GM23248 (cell line): ENCODE measurements at regions not wholly inside any gene's neighbourhood (a gene's known extent, or its start where the extent isn't known, plus 50 kb on each side); places are given as distances from the start of the nearest gene placed in this dataset.

Experiments
- DNase-seq: peaks from one replicate; pipeline ENCODE4 v3.0.0-alpha.2; 2015
- H2AFZ ChIP-seq: fragments of 200-600 bp; sonication (generic); 2 replicates; pipeline ENCODE4 v1.6.1; 2016; ENCODE audit warnings: antibody characterized with exemption
- H3F3A ChIP-seq: fragments of 200-600 bp; sonication (generic); 2 replicates; pipeline ENCODE4 v1.6.1; 2016; ENCODE audit warnings: mild to moderate bottlenecking, antibody characterized with exemption, mixed run types; ENCODE audit not compliant: insufficient read depth
- H3K27ac ChIP-seq: fragments of 200-600 bp; sonication (generic); 2 replicates; pipeline ENCODE4 v1.5.1; 2016; ENCODE audit warnings: mild to moderate bottlenecking
- H3K27me3 ChIP-seq: fragments of 200-600 bp; sonication (generic); replicated peaks from 2 replicates; pipeline ENCODE4 v1.6.1; 2016; ENCODE audit warnings: mild to moderate bottlenecking; ENCODE audit not compliant: insufficient read depth
- H3K36me3 ChIP-seq: fragments of 200-600 bp; sonication (generic); 2 replicates; pipeline ENCODE4 v1.6.1; 2016; ENCODE audit warnings: low read depth, mild to moderate bottlenecking
- H3K4me1 ChIP-seq: fragments of 200-600 bp; sonication (generic); 2 replicates; pipeline ENCODE4 v1.6.1; 2016; ENCODE audit warnings: mild to moderate bottlenecking; ENCODE audit not compliant: insufficient read depth
- H3K4me2 ChIP-seq: fragments of 200-600 bp; sonication (generic); one replicate; pipeline ENCODE4 v1.6.1; 2016; ENCODE audit warnings: mild to moderate bottlenecking; ENCODE audit not compliant: unreplicated experiment
- H3K4me3 ChIP-seq: fragments of 200-600 bp; sonication (generic); 2 replicates; pipeline ENCODE4 v1.5.1; 2016; ENCODE audit warnings: mild to moderate bottlenecking
- H3K79me2 ChIP-seq: fragments of 200-600 bp; sonication (generic); 2 replicates; pipeline ENCODE4 v1.6.1; 2016; ENCODE audit warnings: mild to moderate bottlenecking; ENCODE audit not compliant: insufficient read depth
- H3K9ac ChIP-seq: fragments of 200-600 bp; sonication (generic); 2 replicates; pipeline ENCODE4 v1.6.1; 2016; ENCODE audit warnings: mild to moderate bottlenecking
- H3K9me2 ChIP-seq: fragments of 200-600 bp; sonication (generic); 2 replicates; pipeline ENCODE4 v1.6.1; 2016; ENCODE audit warnings: mixed run types, mild to moderate bottlenecking, moderate library complexity; ENCODE audit not compliant: insufficient read depth
- H3K9me3 ChIP-seq: fragments of 200-600 bp; sonication (generic); one replicate; pipeline ENCODE4 v1.6.1; 2017; ENCODE audit warnings: low read depth
- H4K20me1 ChIP-seq: fragments of 200-600 bp; sonication (generic); 2 replicates; pipeline ENCODE4 v1.6.0; 2016; ENCODE audit not compliant: insufficient read depth
- EZH2 ChIP-seq: fragments of 200-600 bp; sonication (generic); IDR thresholded peaks from 2 replicates; pipeline ENCODE4 v1.6.1; 2018; ENCODE audit warnings: antibody characterized with exemption, mild to moderate bottlenecking; ENCODE audit not compliant: insufficient read depth, poor library complexity, severe bottlenecking
- EZH2phosphoT487 ChIP-seq: fragments of 200-600 bp; sonication (generic); IDR thresholded peaks from 2 replicates; pipeline ENCODE4 v1.6.1; 2018; ENCODE audit warnings: antibody characterized with exemption, moderate library complexity, mild to moderate bottlenecking, low read depth; ENCODE audit not compliant: insufficient read depth
- WGBS, 2 experiments: methylation state at CpG; one replicate each; pipeline ENCODE4 v1.1.6; 2015 to 2017; ENCODE audit warnings: low lambda C conversion rate in 2 of 2, low coverage in 1 of 2; ENCODE audit errors: missing lambda C conversion rate in 2 of 2; 5-methylcytosine and 5-hydroxymethylcytosine counted together
- in situ Hi-C: fragments of 300-500 bp; cut with MboI; formaldehyde crosslinking; loops from 2 replicates; pipeline ENCODE4 v1.15.0; 2020

GRCh38 chr11:127632546-127632945 lies 632.0 kb upstream of the KIRREL3 start:
- Histone ChIP-seq H3K27me3 (peaks cover 4% of the 10 kb centered on the region; the same call in 1 of the 2 replicates), H3K4me2 (no peak overlapping the region), H3K79me2 (no peaks in the 10 kb centered on the region), H2AFZ (no peak overlapping the region), H3K9ac (no peak overlapping the region), H3K9me2 (no peaks in the 10 kb centered on the region), H3K4me1 (no peaks in the 10 kb centered on the region), H3K9me3 (no peaks in the 10 kb centered on the region), H3K36me3 (no peaks in the 10 kb centered on the region), H3K27ac (no peak overlapping the region), H4K20me1 (no peaks in the 10 kb centered on the region), H3K4me3 (no peak overlapping the region), H3F3A (no peaks in the 10 kb centered on the region)
- DNase-seq: no peak
- TF ChIP-seq EZH2 (no peak), EZH2phosphoT487 (no peak)
- in situ Hi-C loops: no loop called here
- WGBS, 2 experiments: 19 to 20% methylated on average over 4 of the region's 4 CpGs

- H3F3A ChIP-seq: no peaks in the 10 kb centered on the region
- no peaks in the 10 kb centered on the region for H3K79me2 ChIP-seq
- no peaks in the 10 kb centered on the region for H4K20me1 ChIP-seq
- H3K9ac ChIP-seq: no peak overlapping the region
- no peaks in the 10 kb centered on the region for H3K36me3 ChIP-seq
- no peaks in the 10 kb centered on the region for H3K4me1 ChIP-seq
- no peak overlapping the region for H3K27ac ChIP-seq
- in situ Hi-C loops: no loop called here
- H3K4me3 ChIP-seq: no peak overlapping the region
- no peak overlapping the region for H2AFZ ChIP-seq
- no peak for DNase-seq
- TF ChIP-seq EZH2: no peak
- TF ChIP-seq EZH2phosphoT487: no peak
- WGBS, 2 experiments: 48 to 60% methylated on average over 5 of the region's 5 CpGs
- H3K27me3 ChIP-seq: peaks cover 4% of the 10 kb centered on the region; the same call in 1 of the 2 replicates
- H3K9me3 ChIP-seq: no peaks in the 10 kb centered on the region
- H3K9me2 ChIP-seq: no peaks in the 10 kb centered on the region
- H3K4me2 ChIP-seq: no peak overlapping the region
Measured at GRCh38 chr11:127631974-127632373, 631.4 kb upstream of the KIRREL3 start.

- Histone ChIP-seq H3K9me2 (no peaks in the 10 kb centered on the region), H3K9ac (no peak overlapping the region), H3F3A (no peaks in the 10 kb centered on the region), H3K27me3 (peaks cover 12% of the 10 kb centered on the region; the same call in 1 of the 2 replicates), H3K4me1 (no peaks in the 10 kb centered on the region), H3K9me3 (no peaks in the 10 kb centered on the region), H3K4me3 (no peak overlapping the region), H3K27ac (no peak overlapping the region), H3K79me2 (no peaks in the 10 kb centered on the region), H2AFZ (no peak overlapping the region), H3K4me2 (no peak overlapping the region), H4K20me1 (no peaks in the 10 kb centered on the region), H3K36me3 (no peaks in the 10 kb centered on the region)
- DNase-seq: no peak
- TF ChIP-seq EZH2: no peak
- TF ChIP-seq EZH2phosphoT487: no peak
- in situ Hi-C loops: no loop called here
- WGBS, 2 experiments: 21 to 33% methylated on average over 3 of the region's 3 CpGs
Measured at GRCh38 chr11:127629200-127629599, 628.6 kb upstream of the KIRREL3 start.

GRCh38 chr11:127628458-127628785 lies 627.9 kb upstream of the KIRREL3 start:
- in situ Hi-C loops: no loop called here
- TF ChIP-seq EZH2phosphoT487 (no peak), EZH2 (no peak)
- Histone ChIP-seq H3K4me1 (no peaks in the 10 kb centered on the region), H3K9ac (no peak overlapping the region), H3K4me3 (no peak overlapping the region), H4K20me1 (no peaks in the 10 kb centered on the region), H3K9me2 (no peaks in the 10 kb centered on the region), H3K79me2 (no peaks in the 10 kb centered on the region), H3K4me2 (no peak overlapping the region), H2AFZ (no peak overlapping the region), H3K9me3 (no peaks in the 10 kb centered on the region), H3K27ac (no peak overlapping the region), H3F3A (no peaks in the 10 kb centered on the region), H3K27me3 (peaks cover 12% of the 10 kb centered on the region; the same call in 1 of the 2 replicates), H3K36me3 (no peaks in the 10 kb centered on the region)
- 53 to 62% methylated on average over 5 of the region's 5 CpGs for WGBS, 2 experiments
- DNase-seq: no peak
